Activated gamma-delta T cell treated with Interleukin-2 at 50 U/mL for 16 hours (primary cell): ENCODE measurements at regions not wholly inside any gene's neighbourhood (a gene's known extent, or its start where the extent isn't known, plus 50 kb on each side); places are given as distances from the start of the nearest gene placed in this dataset.

Experiments used
- DNase-seq: peaks from one replicate; pipeline ENCODE4 v3.0.0-alpha.2; 2020

GRCh38 chr16:85258166-85258565 is 145.9 kb upstream of the CIBAR2 start:
- DNase-seq: no peak

DNA sequence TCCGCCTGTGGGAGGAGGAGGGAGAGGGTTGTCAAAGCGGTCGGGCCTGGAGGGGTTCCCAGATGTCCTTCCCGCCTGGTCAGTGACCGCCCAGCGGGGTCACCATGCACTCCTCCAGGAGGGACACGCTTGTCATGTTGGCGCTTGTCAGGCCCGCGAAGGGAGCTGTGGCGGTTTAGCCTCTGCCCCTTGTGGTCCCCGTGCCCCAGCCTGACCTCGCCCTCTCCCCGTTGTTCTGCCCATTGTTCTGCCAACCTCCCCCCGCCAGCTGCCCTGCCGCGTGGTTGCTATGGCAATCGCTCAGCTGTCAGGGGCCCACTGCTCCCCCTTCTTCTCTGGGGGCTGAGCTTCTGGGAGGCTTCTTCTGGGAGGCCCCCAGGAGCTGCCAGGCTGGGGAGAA is 146.4 kb upstream of the CIBAR2 start:
- no peak for DNase-seq

DNA sequence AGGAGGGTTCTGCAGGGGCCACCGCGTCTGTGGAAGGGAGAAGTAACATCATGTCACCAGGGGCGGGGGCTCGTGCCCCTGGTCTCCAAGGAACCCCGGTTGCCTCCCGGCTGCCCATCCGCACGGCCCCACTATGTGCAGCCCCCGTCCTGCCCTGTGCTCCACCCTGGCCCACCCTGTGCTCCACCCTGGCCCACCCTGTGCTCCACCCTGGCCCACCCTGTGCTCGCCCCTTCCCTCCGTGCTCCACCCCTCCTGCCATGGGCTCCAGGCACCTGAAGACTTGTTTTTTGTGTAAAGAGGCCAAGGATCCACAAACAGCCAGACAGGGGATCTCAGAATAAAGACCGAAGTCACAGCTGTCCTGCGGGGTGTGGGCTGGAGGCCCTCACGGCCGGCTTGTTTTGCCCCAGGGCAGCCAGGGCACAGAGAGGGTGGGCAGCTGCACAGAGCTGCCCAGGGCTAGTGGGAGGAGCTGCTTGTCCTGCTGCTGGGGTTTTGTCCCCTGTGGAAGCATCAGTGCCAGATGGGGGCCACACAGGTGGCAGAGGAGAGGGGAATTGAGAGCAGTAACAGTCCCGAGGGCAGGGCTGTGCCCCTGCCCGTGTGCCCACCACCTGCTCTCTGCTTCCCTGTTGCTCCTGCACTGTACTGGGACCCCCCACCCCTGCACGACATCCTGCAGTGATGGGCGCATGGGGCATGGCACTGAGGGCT is 147.0 kb upstream of the CIBAR2 start:
- DNase-seq: no peak

DNA sequence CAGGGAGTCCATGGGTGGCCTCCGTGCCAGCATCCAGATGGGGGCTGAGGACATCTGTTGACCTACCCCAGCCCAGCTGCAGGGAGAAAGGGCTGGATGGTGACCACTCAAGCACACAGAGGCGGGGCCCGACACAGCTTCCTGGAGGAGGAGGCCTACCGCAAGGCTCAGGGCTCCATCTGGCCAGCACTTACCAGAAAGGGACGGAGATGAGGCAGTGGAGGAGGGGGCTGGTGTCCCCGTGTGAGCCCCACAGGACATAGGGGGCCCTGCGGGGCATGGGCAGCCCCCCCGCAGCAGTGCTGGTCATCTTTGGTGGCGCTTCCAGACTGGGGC is 147.5 kb upstream of the CIBAR2 start:
- DNase-seq: no peak

GRCh38 chr16:85261204-85261603 is 148.9 kb upstream of the CIBAR2 start:
- DNase-seq: no peak

- DNase-seq: no peak
These were observed 149.6 kb upstream of the CIBAR2 start for GRCh38 chr16:85261657-85262557.

GRCh38 chr16:85262558-85263238 is 150.4 kb upstream of the CIBAR2 start:
- DNase-seq: no peak

GRCh38 chr16:85263239-85263585 is 150.9 kb upstream of the CIBAR2 start:
- DNase-seq: no peak

- DNase-seq: no peak
These were observed 152.5 kb upstream of the CIBAR2 start for GRCh38 chr16:85264752-85265151.

GRCh38 chr16:85265161-85265784 is 153.0 kb upstream of the CIBAR2 start:
- no peak for DNase-seq

DNA sequence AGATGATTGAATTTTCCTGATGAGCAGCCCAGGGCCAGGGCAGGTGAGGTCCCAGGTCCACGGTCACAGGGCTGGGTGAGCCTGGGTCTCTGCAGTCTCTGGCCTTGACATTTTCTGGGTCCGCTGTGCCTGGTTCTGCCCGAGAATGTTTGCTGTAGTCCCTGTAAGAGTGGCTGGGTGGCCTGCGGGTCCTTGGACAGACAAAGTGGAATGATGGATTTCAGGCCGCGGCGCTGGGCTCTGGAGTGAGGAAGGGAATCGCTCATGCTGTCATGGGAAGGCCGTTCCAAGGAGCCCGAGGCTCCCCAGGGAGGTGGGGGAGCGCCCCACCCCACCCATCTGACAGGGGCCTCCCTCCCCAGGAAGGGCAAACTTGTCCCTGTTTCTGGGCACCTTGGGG is 153.5 kb upstream of the CIBAR2 start:
- DNase-seq: no peak

DNA sequence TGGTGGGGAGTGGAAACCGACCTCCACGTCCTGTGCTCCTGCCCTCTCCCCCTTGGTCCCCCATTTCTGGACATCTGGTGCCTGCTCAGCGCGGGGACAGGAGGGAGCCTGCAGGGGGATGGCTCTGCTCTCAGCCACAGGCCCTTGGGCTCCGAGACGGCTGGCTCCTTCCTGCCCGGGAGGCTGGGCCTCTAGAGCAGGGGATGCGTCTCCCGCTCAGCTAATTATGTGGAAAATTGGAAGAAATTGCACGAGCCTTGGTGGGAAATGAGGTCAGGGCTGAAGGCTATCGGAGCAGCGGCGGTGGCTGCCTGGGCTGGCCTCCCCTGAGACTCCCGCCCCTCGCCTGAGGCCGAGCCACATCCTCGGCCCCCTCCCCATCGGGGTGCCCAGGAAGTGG is 154.6 kb upstream of the CIBAR2 start:
- DNase-seq: no peak

- DNase-seq: no peak
These were observed 155.2 kb upstream of the CIBAR2 start for GRCh38 chr16:85267414-85267945.

DNA sequence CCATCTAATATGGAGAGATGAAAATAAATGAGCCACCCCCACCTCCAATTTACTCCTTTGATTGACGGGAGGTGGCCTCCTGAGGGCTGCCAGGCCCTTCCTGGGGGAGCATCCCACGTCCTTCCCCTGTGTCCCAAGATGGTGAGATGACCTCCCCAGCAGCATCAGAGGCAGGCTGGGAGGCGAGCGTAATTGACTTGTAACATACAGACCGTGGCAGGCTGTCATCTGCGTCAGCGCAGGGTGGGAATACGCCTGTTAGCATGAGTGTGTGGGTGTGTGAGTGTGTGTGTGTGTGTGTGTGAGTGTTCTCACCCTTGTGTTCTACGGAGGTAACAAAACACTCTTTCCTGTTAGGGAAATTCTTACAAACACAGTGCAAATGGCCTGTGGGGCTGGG is 156.9 kb upstream of the CIBAR2 start:
- no peak for DNase-seq

GRCh38 chr16:85270374-85270773 is 158.1 kb upstream of the CIBAR2 start:
- no peak for DNase-seq

- DNase-seq: no peak
These were observed 158.9 kb upstream of the CIBAR2 start for GRCh38 chr16:85271198-85271597.

GRCh38 chr16:85273293-85273692 is 161.0 kb upstream of the CIBAR2 start:
- no peak for DNase-seq

DNA sequence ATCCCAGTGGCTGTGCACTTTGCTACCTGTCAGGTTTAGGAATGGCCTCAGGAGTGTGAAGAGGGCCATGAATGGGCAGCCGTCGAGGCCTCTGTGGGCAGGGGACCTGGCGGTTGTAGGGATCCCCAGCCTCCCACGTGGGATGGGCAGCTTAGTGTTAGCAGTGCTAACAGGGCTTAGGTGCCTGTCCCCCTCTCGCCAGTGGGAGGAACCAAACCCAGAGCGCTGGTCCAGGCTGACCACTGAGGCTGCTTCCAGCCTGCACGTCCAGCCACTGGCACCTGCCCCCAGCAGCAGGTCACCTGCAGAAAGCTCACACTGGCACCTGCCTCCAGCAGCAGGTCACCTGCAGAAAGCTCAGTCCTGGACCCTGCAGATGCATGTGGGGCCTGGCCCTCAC is 162.2 kb upstream of the CIBAR2 start:
- no peak for DNase-seq

DNA sequence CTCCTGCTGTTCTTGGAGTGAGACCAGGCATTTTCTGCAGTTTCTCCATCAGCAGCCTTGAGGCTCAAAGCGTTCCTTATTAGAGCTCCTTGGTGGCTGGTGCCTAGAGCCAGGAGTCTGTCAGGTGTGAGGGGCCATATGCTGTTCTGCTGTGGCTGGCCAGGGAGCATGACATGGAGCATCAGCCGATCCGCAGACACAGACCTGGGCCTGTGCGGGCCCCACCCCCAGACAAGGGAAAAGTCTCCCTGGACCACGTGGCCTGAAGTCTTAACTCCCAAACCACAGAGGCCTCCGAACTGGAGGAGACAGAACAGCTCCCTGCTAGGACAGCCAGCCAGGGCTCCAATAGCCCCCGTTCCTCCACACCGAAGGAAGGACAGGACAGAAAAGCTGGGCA is 162.7 kb upstream of the CIBAR2 start:
- no peak for DNase-seq

GRCh38 chr16:85275533-85276249 is 163.4 kb upstream of the CIBAR2 start:
- peak; percentile 54 for DNase-seq

GRCh38 chr16:85276258-85276657 is 164.0 kb upstream of the CIBAR2 start:
- no peak for DNase-seq

DNA sequence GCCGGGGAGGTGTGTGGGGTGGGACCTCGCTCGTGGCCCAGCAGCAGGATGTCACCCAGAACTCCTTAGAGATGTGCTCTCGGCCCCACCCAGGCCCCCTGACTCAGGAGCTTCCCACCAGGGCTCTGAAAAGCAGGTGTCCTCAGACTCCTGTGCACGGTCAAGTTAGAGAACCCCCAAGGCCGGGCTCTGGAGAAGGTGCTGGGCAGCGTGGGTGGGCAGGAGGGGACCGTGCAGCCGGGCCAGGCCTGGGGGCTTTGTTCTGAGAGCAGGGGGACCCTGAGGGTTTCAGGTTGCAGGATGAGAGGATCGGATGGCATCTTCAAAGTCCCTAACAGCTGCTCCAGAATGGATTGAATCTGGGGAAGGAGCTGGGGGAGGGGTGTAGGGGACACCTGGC is 164.4 kb upstream of the CIBAR2 start:
- DNase-seq: no peak

- DNase-seq: no peak
These were observed 166.6 kb upstream of the CIBAR2 start for GRCh38 chr16:85278839-85279238.
